GM23248 (cell line): ENCODE measurements at regions not wholly inside any gene's neighbourhood (a gene's known extent, or its start where the extent isn't known, plus 50 kb on each side); places are given as distances from the start of the nearest gene placed in this dataset.

ENCODE experiments used
- EZH2 ChIP-seq: fragments of 200-600 bp; sonication (generic); IDR thresholded peaks from 2 replicates; pipeline ENCODE4 v1.6.1; 2018; ENCODE audit warnings: antibody characterized with exemption, mild to moderate bottlenecking; ENCODE audit not compliant: insufficient read depth, poor library complexity, severe bottlenecking
- EZH2phosphoT487 ChIP-seq: fragments of 200-600 bp; sonication (generic); IDR thresholded peaks from 2 replicates; pipeline ENCODE4 v1.6.1; 2018; ENCODE audit warnings: antibody characterized with exemption, moderate library complexity, mild to moderate bottlenecking, low read depth; ENCODE audit not compliant: insufficient read depth

GRCh38 chr4:112038861-112039260 is 106.4 kb upstream of the FAM241A start:
- no peak for TF ChIP-seq EZH2
- no peak for TF ChIP-seq EZH2phosphoT487
